ENCODE measurements at regions not wholly inside any gene's neighbourhood (a gene's known extent, or its start where the extent isn't known, plus 50 kb on each side); places are given as distances from the start of the nearest gene placed in this dataset.

DNA sequence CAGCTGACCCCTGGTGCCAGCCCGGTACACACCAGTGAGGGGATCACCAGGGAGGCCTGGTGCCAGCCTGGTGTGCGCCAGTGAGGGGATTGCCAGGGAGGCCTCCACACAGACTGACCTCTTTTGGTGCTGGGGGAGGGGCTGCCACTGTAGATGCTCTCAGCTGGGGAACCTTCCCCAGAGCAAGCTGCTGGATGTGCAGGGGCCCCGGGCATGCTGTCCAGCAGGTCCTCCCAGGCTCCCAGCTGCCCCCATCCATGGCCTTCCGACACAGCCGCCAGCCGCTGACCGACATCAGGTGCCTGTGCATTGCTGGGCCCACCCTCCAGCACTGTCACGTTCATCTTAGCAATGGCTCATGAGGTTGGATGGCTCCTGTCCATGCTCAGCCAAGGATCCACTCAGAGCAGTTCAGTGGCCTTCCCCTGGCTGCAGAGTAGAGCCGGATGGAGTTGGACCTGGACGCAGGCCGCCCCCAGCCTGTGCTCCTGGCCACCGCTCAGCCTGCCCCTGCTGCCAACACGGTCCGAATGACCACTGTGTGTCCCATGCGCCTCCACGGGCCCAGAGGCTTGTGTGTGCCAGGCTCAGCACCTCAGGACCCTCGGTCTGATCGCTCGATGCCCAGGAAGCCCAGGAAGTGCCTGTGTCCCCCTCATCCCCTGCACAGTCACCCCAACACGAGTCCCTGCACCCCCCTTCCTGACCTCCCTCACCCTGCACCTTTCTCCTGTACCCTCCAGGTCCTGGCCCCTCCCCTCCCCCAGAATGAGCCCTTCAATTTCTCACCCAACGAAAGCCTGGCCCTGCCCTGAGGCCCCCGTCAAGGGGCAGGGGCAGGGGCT is 95.7 kb downstream of the YTHDF1 start:
- Histone ChIP-seq H3K79me2 (ENCODE audit: insufficient read depth) (no peaks in the 10 kb centered on the region), H3K9me2 (no peaks in the 10 kb centered on the region), H3K36me3 (replicated peaks in 1 of 2; ENCODE audit: control insufficient read depth in 1 of 2, insufficient read depth in 2 of 2, low read length in 1 of 2) (no peaks in the 10 kb centered on the region), H3K4me2 (no peak overlapping the region), H3K9ac (no peak overlapping the region), H2AFZ (ENCODE audit: low read depth) (no peak overlapping the region), H3K27me3 (ENCODE audit: insufficient read depth) (peaks cover 47% of the 10 kb centered on the region), H3K9me3 (no peaks in the 10 kb centered on the region), H3K4me3 (ENCODE audit: low read depth in 2 of 2, low read length in 1 of 2) (no peak overlapping the region), H3K27ac (ENCODE audit: low read depth in 2 of 2, low read length in 1 of 2) (no peak overlapping the region), H4K20me1 (ENCODE audit: insufficient read depth) (no peaks in the 10 kb centered on the region), H3K4me1 (ENCODE audit: control insufficient read depth in 1 of 2, insufficient read depth in 2 of 2, low read depth in 1 of 2, low read length in 1 of 2) (peaks cover 0 to 3% of the 10 kb centered on the region in 2 experiments; a peak in 1 of 4 replicates), H3F3A (replicated peaks; ENCODE audit: insufficient read depth) (no peaks in the 10 kb centered on the region)
- WGBS (ENCODE audit: low lambda C conversion rate): 23% methylated on average over 8 of the region's 22 CpGs
- TF ChIP-seq YY1 (IDR thresholded peaks at IDR 0.05; ENCODE audit: low read depth) (no peak), RFX5 (IDR thresholded peaks at IDR 0.05; ENCODE audit: low read length) (no peak), FOSL2 (IDR thresholded peaks at IDR 0.05; ENCODE audit: borderline replicate concordance, low read depth) (no peak), GABPA (IDR thresholded peaks at IDR 0.05; ENCODE audit: low read depth) (no peak), MXI1 (IDR thresholded peaks at IDR 0.05; ENCODE audit: low read depth, low read length) (no peak), SIN3A (IDR thresholded peaks at IDR 0.05; ENCODE audit: borderline replicate concordance, low read depth, low read length) (no peak), EP300 (IDR thresholded peaks at IDR 0.05; ENCODE audit: borderline replicate concordance in 1 of 2, low read depth in 1 of 2, low read length in 1 of 2) (no peak), EZH2phosphoT487 (IDR thresholded peaks at IDR 0.05; ENCODE audit: borderline replicate concordance, low read depth) (no peak)
- TF ChIP-seq, protein P1, sequence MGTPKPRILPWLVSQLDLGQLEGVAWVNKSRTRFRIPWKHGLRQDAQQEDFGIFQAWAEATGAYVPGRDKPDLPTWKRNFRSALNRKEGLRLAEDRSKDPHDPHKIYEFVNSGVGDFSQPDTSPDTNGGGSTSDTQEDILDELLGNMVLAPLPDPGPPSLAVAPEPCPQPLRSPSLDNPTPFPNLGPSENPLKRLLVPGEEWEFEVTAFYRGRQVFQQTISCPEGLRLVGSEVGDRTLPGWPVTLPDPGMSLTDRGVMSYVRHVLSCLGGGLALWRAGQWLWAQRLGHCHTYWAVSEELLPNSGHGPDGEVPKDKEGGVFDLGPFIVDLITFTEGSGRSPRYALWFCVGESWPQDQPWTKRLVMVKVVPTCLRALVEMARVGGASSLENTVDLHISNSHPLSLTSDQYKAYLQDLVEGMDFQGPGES (IDR thresholded peaks at IDR 0.05; ENCODE audit: low read depth, low read length): no peak
- TF ChIP-seq, protein P2, sequence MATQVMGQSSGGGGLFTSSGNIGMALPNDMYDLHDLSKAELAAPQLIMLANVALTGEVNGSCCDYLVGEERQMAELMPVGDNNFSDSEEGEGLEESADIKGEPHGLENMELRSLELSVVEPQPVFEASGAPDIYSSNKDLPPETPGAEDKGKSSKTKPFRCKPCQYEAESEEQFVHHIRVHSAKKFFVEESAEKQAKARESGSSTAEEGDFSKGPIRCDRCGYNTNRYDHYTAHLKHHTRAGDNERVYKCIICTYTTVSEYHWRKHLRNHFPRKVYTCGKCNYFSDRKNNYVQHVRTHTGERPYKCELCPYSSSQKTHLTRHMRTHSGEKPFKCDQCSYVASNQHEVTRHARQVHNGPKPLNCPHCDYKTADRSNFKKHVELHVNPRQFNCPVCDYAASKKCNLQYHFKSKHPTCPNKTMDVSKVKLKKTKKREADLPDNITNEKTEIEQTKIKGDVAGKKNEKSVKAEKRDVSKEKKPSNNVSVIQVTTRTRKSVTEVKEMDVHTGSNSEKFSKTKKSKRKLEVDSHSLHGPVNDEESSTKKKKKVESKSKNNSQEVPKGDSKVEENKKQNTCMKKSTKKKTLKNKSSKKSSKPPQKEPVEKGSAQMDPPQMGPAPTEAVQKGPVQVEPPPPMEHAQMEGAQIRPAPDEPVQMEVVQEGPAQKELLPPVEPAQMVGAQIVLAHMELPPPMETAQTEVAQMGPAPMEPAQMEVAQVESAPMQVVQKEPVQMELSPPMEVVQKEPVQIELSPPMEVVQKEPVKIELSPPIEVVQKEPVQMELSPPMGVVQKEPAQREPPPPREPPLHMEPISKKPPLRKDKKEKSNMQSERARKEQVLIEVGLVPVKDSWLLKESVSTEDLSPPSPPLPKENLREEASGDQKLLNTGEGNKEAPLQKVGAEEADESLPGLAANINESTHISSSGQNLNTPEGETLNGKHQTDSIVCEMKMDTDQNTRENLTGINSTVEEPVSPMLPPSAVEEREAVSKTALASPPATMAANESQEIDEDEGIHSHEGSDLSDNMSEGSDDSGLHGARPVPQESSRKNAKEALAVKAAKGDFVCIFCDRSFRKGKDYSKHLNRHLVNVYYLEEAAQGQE (IDR thresholded peaks at IDR 0.05; ENCODE audit: low read depth, low read length): no peak
- TF ChIP-seq, protein P3, sequence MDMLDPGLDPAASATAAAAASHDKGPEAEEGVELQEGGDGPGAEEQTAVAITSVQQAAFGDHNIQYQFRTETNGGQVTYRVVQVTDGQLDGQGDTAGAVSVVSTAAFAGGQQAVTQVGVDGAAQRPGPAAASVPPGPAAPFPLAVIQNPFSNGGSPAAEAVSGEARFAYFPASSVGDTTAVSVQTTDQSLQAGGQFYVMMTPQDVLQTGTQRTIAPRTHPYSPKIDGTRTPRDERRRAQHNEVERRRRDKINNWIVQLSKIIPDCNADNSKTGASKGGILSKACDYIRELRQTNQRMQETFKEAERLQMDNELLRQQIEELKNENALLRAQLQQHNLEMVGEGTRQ (IDR thresholded peaks at IDR 0.05; ENCODE audit: borderline replicate concordance, low read depth, low read length): no peak
- ChIA-PET CTCF (no interaction called here), POLR2A (no interaction called here)
- no peak for DNase-seq

Measured in SK-N-SH (cell line).